Ovary (tissue), 7 donors: ENCODE measurements at regions not wholly inside any gene's neighbourhood (a gene's known extent, or its start where the extent isn't known, plus 50 kb on each side); places are given as distances from the start of the nearest gene placed in this dataset.

ENCODE experiments used
- DNase-seq, 5 donors: peaks; one replicate each; pipeline ENCODE4 v3.0.0-alpha.2; 2019 to 2020
- H3K27ac ChIP-seq, 2 donors: fragments of 200-600 bp; one replicate each; pipeline versions ENCODE4 v1.5.1 to v1.8.0; 2019 to 2022
- H3K27me3 ChIP-seq: fragments of 200-600 bp; one replicate; pipeline ENCODE4 v1.8.0; 2022
- H3K36me3 ChIP-seq: fragments of 200-600 bp; sonication (generic); one replicate; pipeline ENCODE4 v1.5.1; 2019
- H3K4me1 ChIP-seq: one replicate; pipeline ENCODE4 v1.8.1; 2013; ENCODE audit warnings: mild to moderate bottlenecking, moderate library complexity; ENCODE audit not compliant: insufficient read depth
- H3K4me3 ChIP-seq: fragments of 200-600 bp; sonication (generic); one replicate; pipeline ENCODE4 v1.5.1; 2017
- H3K9me3 ChIP-seq, 2 donors: fragments of 200-600 bp in 1 of 2; sonication (generic) in 1 of 2; one replicate each; pipeline versions ENCODE4 v1.5.1 to v1.8.1; 2013 to 2019; ENCODE audit warnings: mild to moderate bottlenecking in 1 of 2, moderate library complexity in 1 of 2
- CTCF ChIP-seq, 3 donors: fragments of 450-650 bp in 2 of 3; fragments of 200-600 bp in 1 of 3; IDR thresholded peaks; one replicate each; pipeline versions ENCODE4 v1.5.1 to v1.8.0; 2016 to 2022; ENCODE audit warnings: antibody characterized with exemption in 3 of 3, mild to moderate bottlenecking in 1 of 3
- EP300 ChIP-seq: sonication (generic); formaldehyde crosslinking; IDR thresholded peaks from one replicate; pipeline ENCODE4 v1.6.1; 2017; ENCODE audit warnings: antibody characterized with exemption
- POLR2A ChIP-seq: fragments of 450-650 bp; IDR thresholded peaks from one replicate; pipeline ENCODE4 v1.6.1; 2017; ENCODE audit warnings: antibody characterized with exemption, mild to moderate bottlenecking, moderate library complexity
- WGBS, 3 donors: extraction: QIAGEN DNeasy Blood & Tissue Kit in 1 of 3; methylation state at CpG; one replicate each; pipeline versions ENCODE4 v1.1.5 to v1.1.7; 2013 to 2017; 5-methylcytosine and 5-hydroxymethylcytosine counted together
- intact Hi-C, 4 donors: fragments of 100-400 bp; cut with DNase I; formaldehyde crosslinking; loops; one replicate each; pipeline versions ENCODE4 v1.11.0 to v1.15.1; 2022 to 2023
- donor health status: DM: no; HTN: no; CAD: no; lungs with moderate emphysema.
- donor health status: DM: no; HTN: no; CAD: no.
- donor health status: Bipolar disorder and iron deficiency.
- donor health status: DM: no; HTN: no; CAD: no.
- donor health status: DM: yes; HTN: yes; CAD: no.

- DNase-seq: no peak
- H3K4me3 ChIP-seq: no peak overlapping the region
- H3K27ac ChIP-seq: no peak overlapping the region
- H3K36me3 ChIP-seq: no peaks in the 10 kb centered on the region
- H3K4me1 ChIP-seq: no peaks in the 10 kb centered on the region
- H3K9me3 ChIP-seq: no peaks in the 10 kb centered on the region
- intact Hi-C loops: no loop called here
- H3K27me3 ChIP-seq: no peaks in the 10 kb centered on the region
- 82 to 88% (median 86%) methylated on average over 12 of the region's 12 CpGs for WGBS, 3 donors
- TF ChIP-seq POLR2A: no peak
- TF ChIP-seq CTCF (IDR thresholded peaks at IDR 0.05): no peak
- TF ChIP-seq EP300: no peak
These were observed 776.1 kb upstream of the ID2 start for GRCh38 chr2:7905756-7906155.

GRCh38 chr2:7906431-7906830 lies 775.4 kb upstream of the ID2 start:
- WGBS, 3 donors: 79 to 88% (median 83%) methylated on average over 6 of the region's 6 CpGs
- no peak for TF ChIP-seq POLR2A
- no peak for TF ChIP-seq EP300
- no peak for TF ChIP-seq CTCF (IDR thresholded peaks at IDR 0.05)
- Histone ChIP-seq H3K4me1 (no peaks in the 10 kb centered on the region), H3K4me3 (no peak overlapping the region), H3K9me3 (no peaks in the 10 kb centered on the region), H3K27ac (no peak overlapping the region), H3K36me3 (no peaks in the 10 kb centered on the region), H3K27me3 (no peaks in the 10 kb centered on the region)
- DNase-seq: no peak
- intact Hi-C loops: no loop called here

GRCh38 chr2:7907041-7907440 lies 774.8 kb upstream of the ID2 start:
- Histone ChIP-seq H3K4me3 (no peak overlapping the region), H3K27ac (no peak overlapping the region), H3K27me3 (no peaks in the 10 kb centered on the region), H3K9me3 (no peaks in the 10 kb centered on the region), H3K4me1 (no peaks in the 10 kb centered on the region), H3K36me3 (no peaks in the 10 kb centered on the region)
- no peak for DNase-seq
- no peak for TF ChIP-seq POLR2A
- no peak for TF ChIP-seq CTCF (IDR thresholded peaks at IDR 0.05)
- no peak for TF ChIP-seq EP300
- 92 to 95% (median 94%) methylated on average over 11 of the region's 11 CpGs for WGBS, 3 donors
- intact Hi-C loops: no loop called here

DNA sequence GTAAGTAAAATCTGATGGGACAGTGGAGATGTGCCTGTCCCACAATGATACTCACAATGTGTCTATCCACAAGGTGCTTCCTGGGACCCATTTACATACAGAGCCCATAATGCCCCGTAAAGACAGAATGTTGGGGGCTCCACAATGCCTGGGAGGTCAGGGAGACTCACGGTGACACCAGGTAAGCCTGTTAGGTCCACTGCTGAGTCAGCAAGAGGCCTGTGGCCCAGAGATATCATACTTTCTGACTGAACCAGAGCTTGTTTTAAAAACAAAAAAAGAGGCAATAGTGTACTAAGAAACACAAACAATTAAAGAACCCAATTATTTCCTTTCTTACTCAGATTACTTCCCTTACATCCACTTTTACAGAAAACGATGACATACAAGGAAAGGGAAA lies 771.1 kb upstream of the ID2 start:
- Histone ChIP-seq H3K27ac (no peak overlapping the region), H3K4me3 (no peak overlapping the region), H3K9me3 (no peaks in the 10 kb centered on the region), H3K27me3 (no peaks in the 10 kb centered on the region), H3K4me1 (no peaks in the 10 kb centered on the region), H3K36me3 (no peaks in the 10 kb centered on the region)
- DNase-seq: no peak
- WGBS, 3 donors: 85 to 88% (median 87%) methylated on average over 3 of the region's 3 CpGs
- TF ChIP-seq CTCF (IDR thresholded peaks at IDR 0.05) (no peak), POLR2A (no peak), EP300 (no peak)
- intact Hi-C loops: no loop called here

- Histone ChIP-seq H3K36me3 (no peaks in the 10 kb centered on the region), H3K27me3 (no peaks in the 10 kb centered on the region), H3K9me3 (no peaks in the 10 kb centered on the region), H3K4me3 (no peak overlapping the region), H3K27ac (no peak overlapping the region), H3K4me1 (no peaks in the 10 kb centered on the region)
- intact Hi-C loops: no loop called here
- no peak for TF ChIP-seq EP300
- TF ChIP-seq CTCF (IDR thresholded peaks at IDR 0.05): no peak
- no peak for TF ChIP-seq POLR2A
- DNase-seq: no peak
- 93 to 100% (median 96%) methylated on average over 2 of the region's 2 CpGs for WGBS, 3 donors
These were observed 770.7 kb upstream of the ID2 start for GRCh38 chr2:7911196-7911595.
